WTC11 (cell line): ENCODE measurements at regions not wholly inside any gene's neighbourhood (a gene's known extent, or its start where the extent isn't known, plus 50 kb on each side); places are given as distances from the start of the nearest gene placed in this dataset.

Experiments used
- ATAC-seq: fragments of 200-7000 bp; cut with Tn5 transposase; 2 replicates; pipeline ENCODE4 v1.10.0; 2021; ENCODE audit warnings: mild to moderate bottlenecking, moderate library complexity
- CTCF ChIA-PET: fragments of 300-600 bp; sonication (Branson Sonifier 250); formaldehyde crosslinking; loops from one replicate; lab custom pipeline; 2021; ENCODE audit warnings: antibody characterized with exemption; lab: Charles Lee
- POLR2A ChIA-PET: fragments of 350-600 bp; sonication (Branson Sonifier 250); formaldehyde crosslinking; loops from one replicate; lab custom pipeline; 2021; ENCODE audit warnings: antibody characterized with exemption; lab: Charles Lee
- DNase-seq: peaks from one replicate; pipeline ENCODE4 v3.0.0; 2021; ENCODE audit warnings: low spot score
- H3K27ac Mint-ChIP-seq: 2 replicates; pipeline ENCODE4 v1.8.0; 2021; ENCODE audit warnings: mixed read lengths
- H3K27me3 Mint-ChIP-seq: 2 replicates; pipeline ENCODE4 v1.8.0; 2021; ENCODE audit warnings: low read depth, mild to moderate bottlenecking, moderate library complexity, mixed read lengths
- H3K36me3 Mint-ChIP-seq: 2 replicates; pipeline ENCODE4 v1.8.0; 2021; ENCODE audit warnings: mixed read lengths
- H3K4me1 Mint-ChIP-seq: 2 replicates; pipeline ENCODE4 v1.8.0; 2022; ENCODE audit warnings: mixed read lengths
- H3K4me3 Mint-ChIP-seq: 2 replicates; pipeline ENCODE4 v1.8.0; 2021; ENCODE audit warnings: mild to moderate bottlenecking, moderate library complexity, mixed read lengths
- H3K9me3 Mint-ChIP-seq: 2 replicates; pipeline ENCODE4 v1.8.0; 2021; ENCODE audit warnings: mixed read lengths
- ATF1 ChIP-seq: sonication (generic); formaldehyde crosslinking; IDR thresholded peaks from 2 replicates; pipeline ENCODE4 v1.8.1; 2023; ENCODE audit warnings: mild to moderate bottlenecking, moderate library complexity, missing genetic modification reagents
- CREM ChIP-seq: sonication (generic); formaldehyde crosslinking; IDR thresholded peaks from 2 replicates; pipeline ENCODE4 v1.8.1; 2022; ENCODE audit warnings: mild to moderate bottlenecking, missing genetic modification reagents, moderate library complexity
- GRHL2 ChIP-seq: fragments of 250-450 bp; sonication (Bioruptor Pico); IDR thresholded peaks from 2 replicates; pipeline ENCODE4 v1.8.0; 2022; ENCODE audit warnings: mild to moderate bottlenecking, moderate library complexity; ENCODE audit not compliant: insufficient replicate concordance, severe bottlenecking
- NR2C2 ChIP-seq: sonication (generic); formaldehyde crosslinking; IDR thresholded peaks from 2 replicates; pipeline ENCODE4 v1.8.0; 2022; ENCODE audit warnings: mild to moderate bottlenecking, missing genetic modification reagents
- PRRX2 ChIP-seq: fragments of 250-450 bp; sonication (Bioruptor Pico); IDR thresholded peaks from 2 replicates; pipeline ENCODE4 v1.8.0; 2021; ENCODE audit warnings: mild to moderate bottlenecking
- RELA ChIP-seq: sonication (generic); formaldehyde crosslinking; IDR thresholded peaks from 2 replicates; pipeline ENCODE4 v1.8.1; 2022; ENCODE audit warnings: missing genetic modification reagents, mild to moderate bottlenecking, borderline replicate concordance
- SMAD4 ChIP-seq: sonication (generic); formaldehyde crosslinking; IDR thresholded peaks from 2 replicates; pipeline ENCODE4 v1.8.0; 2022; ENCODE audit warnings: mild to moderate bottlenecking, missing genetic modification reagents
- ZNF121 ChIP-seq: sonication (generic); formaldehyde crosslinking; IDR thresholded peaks from 2 replicates; pipeline ENCODE4 v1.8.0; 2023; ENCODE audit warnings: missing genetic modification reagents
- ZNF219 ChIP-seq: sonication (generic); formaldehyde crosslinking; IDR thresholded peaks from 2 replicates; pipeline ENCODE4 v1.8.0; 2023; ENCODE audit warnings: missing genetic modification reagents, mild to moderate bottlenecking, borderline replicate concordance
- ZNF232 ChIP-seq: sonication (generic); formaldehyde crosslinking; IDR thresholded peaks from 2 replicates; pipeline ENCODE4 v1.8.0; 2022; ENCODE audit warnings: mild to moderate bottlenecking, missing genetic modification reagents
- ZNF317 ChIP-seq: sonication (generic); formaldehyde crosslinking; IDR thresholded peaks from 2 replicates; pipeline ENCODE4 v1.8.1; 2023; ENCODE audit warnings: low read depth, mild to moderate bottlenecking, moderate library complexity, missing genetic modification reagents, borderline replicate concordance
- ZNF423 ChIP-seq: fragments of 250-450 bp; sonication (Bioruptor Pico); IDR thresholded peaks from 2 replicates; pipeline ENCODE4 v2.1.2; 2022; ENCODE audit warnings: mild to moderate bottlenecking, moderate library complexity
- TF ChIP-seq, protein P1 (sequence below): sonication (generic); formaldehyde crosslinking; IDR thresholded peaks from 2 replicates; pipeline ENCODE4 v1.8.0; 2022; ENCODE audit warnings: mild to moderate bottlenecking, missing genetic modification reagents
- TF ChIP-seq, protein P2 (sequence below): sonication (generic); formaldehyde crosslinking; IDR thresholded peaks from 2 replicates; pipeline ENCODE4 v1.8.1; 2022; ENCODE audit warnings: low read depth, missing genetic modification reagents, borderline replicate concordance
- TF ChIP-seq, protein P3 (sequence below): fragments of 250-450 bp; sonication (Bioruptor Pico); IDR thresholded peaks from 2 replicates; pipeline ENCODE4 v1.9.0; 2021; ENCODE audit warnings: mild to moderate bottlenecking
- TF ChIP-seq, protein P4 (sequence below): sonication (generic); formaldehyde crosslinking; conservative IDR thresholded peaks from 2 replicates; pipeline ENCODE4 v1.8.1; 2022; ENCODE audit warnings: mild to moderate bottlenecking, missing genetic modification reagents
- TF ChIP-seq, protein P5 (sequence below): sonication (generic); formaldehyde crosslinking; IDR thresholded peaks from 2 replicates; pipeline ENCODE4 v1.8.0; 2023; ENCODE audit warnings: missing genetic modification reagents
- TF ChIP-seq, protein P6 (sequence below): sonication (generic); formaldehyde crosslinking; IDR thresholded peaks from 2 replicates; pipeline ENCODE4 v1.8.0; 2022; ENCODE audit warnings: missing genetic modification reagents
- TF ChIP-seq, protein P7 (sequence below): sonication (generic); formaldehyde crosslinking; IDR thresholded peaks from 2 replicates; pipeline ENCODE4 v1.8.1; 2023; ENCODE audit warnings: mild to moderate bottlenecking, missing genetic modification reagents
- TF ChIP-seq, protein P8 (sequence below): sonication (generic); formaldehyde crosslinking; IDR thresholded peaks from 2 replicates; pipeline ENCODE4 v1.8.1; 2023; ENCODE audit warnings: mild to moderate bottlenecking, missing genetic modification reagents, moderate library complexity
- TF ChIP-seq, protein P9 (sequence below): fragments of 250-450 bp; sonication (Bioruptor Pico); IDR thresholded peaks from 2 replicates; pipeline ENCODE4 v1.9.0; 2021; ENCODE audit warnings: mild to moderate bottlenecking

DNA sequence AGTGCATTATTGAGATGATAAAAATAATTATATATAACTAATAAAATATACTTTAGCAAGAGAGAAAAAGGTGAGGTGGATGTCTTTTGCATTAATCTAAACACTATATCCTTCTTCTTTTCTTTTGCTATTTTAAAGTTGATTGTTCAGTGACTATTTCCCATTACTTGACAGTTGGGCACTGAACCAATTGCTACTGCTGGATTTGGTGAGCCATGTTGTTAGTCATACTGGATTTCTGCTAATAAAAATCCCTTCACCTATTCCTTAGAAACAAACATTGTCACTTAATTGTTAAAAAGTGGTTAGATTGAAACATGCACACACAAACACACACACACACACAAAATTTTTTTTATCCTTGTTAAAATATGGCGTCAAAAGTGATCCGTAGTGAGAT lies 251.6 kb upstream of the ALG10 start:
- no peak overlapping the region for H3K4me3 Mint-ChIP-seq
- H3K36me3 Mint-ChIP-seq = peaks cover 25% of the 10 kb centered on the region
- CTCF ChIA-PET = no interaction called here
- ATAC-seq (no peak), DNase-seq (no peak)
- no peak overlapping the region for H3K27ac Mint-ChIP-seq
- POLR2A ChIA-PET = no interaction called here
- H3K4me1 Mint-ChIP-seq = no peaks in the 10 kb centered on the region
- H3K27me3 Mint-ChIP-seq = no peaks in the 10 kb centered on the region
- peaks cover 52% of the 10 kb centered on the region for H3K9me3 Mint-ChIP-seq
- no peak for TF ChIP-seq ZNF423
- TF ChIP-seq, protein P1, sequence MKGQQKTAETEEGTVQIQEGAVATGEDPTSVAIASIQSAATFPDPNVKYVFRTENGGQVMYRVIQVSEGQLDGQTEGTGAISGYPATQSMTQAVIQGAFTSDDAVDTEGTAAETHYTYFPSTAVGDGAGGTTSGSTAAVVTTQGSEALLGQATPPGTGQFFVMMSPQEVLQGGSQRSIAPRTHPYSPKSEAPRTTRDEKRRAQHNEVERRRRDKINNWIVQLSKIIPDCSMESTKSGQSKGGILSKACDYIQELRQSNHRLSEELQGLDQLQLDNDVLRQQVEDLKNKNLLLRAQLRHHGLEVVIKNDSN (CRISPR knock-in tag) = no peak
- TF ChIP-seq, protein P2, sequence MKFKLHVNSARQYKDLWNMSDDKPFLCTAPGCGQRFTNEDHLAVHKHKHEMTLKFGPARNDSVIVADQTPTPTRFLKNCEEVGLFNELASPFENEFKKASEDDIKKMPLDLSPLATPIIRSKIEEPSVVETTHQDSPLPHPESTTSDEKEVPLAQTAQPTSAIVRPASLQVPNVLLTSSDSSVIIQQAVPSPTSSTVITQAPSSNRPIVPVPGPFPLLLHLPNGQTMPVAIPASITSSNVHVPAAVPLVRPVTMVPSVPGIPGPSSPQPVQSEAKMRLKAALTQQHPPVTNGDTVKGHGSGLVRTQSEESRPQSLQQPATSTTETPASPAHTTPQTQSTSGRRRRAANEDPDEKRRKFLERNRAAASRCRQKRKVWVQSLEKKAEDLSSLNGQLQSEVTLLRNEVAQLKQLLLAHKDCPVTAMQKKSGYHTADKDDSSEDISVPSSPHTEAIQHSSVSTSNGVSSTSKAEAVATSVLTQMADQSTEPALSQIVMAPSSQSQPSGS = no peak
- no peak for TF ChIP-seq ZNF219
- no peak for TF ChIP-seq RELA (CRISPR knock-in tag)
- TF ChIP-seq, protein P3, sequence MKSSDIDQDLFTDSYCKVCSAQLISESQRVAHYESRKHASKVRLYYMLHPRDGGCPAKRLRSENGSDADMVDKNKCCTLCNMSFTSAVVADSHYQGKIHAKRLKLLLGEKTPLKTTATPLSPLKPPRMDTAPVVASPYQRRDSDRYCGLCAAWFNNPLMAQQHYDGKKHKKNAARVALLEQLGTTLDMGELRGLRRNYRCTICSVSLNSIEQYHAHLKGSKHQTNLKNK (CRISPR knock-in tag) = no peak
- no peak for TF ChIP-seq NR2C2 (CRISPR knock-in tag)
- TF ChIP-seq, protein P4, sequence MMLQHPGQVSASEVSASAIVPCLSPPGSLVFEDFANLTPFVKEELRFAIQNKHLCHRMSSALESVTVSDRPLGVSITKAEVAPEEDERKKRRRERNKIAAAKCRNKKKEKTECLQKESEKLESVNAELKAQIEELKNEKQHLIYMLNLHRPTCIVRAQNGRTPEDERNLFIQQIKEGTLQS (CRISPR knock-in tag) = no peak
- no peak for TF ChIP-seq SMAD4 (CRISPR knock-in tag)
- no peak for TF ChIP-seq PRRX2 (CRISPR knock-in tag)
- no peak for TF ChIP-seq GRHL2 (CRISPR knock-in tag)
- TF ChIP-seq, protein P5, sequence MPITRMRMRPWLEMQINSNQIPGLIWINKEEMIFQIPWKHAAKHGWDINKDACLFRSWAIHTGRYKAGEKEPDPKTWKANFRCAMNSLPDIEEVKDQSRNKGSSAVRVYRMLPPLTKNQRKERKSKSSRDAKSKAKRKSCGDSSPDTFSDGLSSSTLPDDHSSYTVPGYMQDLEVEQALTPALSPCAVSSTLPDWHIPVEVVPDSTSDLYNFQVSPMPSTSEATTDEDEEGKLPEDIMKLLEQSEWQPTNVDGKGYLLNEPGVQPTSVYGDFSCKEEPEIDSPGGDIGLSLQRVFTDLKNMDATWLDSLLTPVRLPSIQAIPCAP (CRISPR knock-in tag) = no peak
- TF ChIP-seq ZNF121 (CRISPR knock-in tag) = no peak
- TF ChIP-seq, protein P6, sequence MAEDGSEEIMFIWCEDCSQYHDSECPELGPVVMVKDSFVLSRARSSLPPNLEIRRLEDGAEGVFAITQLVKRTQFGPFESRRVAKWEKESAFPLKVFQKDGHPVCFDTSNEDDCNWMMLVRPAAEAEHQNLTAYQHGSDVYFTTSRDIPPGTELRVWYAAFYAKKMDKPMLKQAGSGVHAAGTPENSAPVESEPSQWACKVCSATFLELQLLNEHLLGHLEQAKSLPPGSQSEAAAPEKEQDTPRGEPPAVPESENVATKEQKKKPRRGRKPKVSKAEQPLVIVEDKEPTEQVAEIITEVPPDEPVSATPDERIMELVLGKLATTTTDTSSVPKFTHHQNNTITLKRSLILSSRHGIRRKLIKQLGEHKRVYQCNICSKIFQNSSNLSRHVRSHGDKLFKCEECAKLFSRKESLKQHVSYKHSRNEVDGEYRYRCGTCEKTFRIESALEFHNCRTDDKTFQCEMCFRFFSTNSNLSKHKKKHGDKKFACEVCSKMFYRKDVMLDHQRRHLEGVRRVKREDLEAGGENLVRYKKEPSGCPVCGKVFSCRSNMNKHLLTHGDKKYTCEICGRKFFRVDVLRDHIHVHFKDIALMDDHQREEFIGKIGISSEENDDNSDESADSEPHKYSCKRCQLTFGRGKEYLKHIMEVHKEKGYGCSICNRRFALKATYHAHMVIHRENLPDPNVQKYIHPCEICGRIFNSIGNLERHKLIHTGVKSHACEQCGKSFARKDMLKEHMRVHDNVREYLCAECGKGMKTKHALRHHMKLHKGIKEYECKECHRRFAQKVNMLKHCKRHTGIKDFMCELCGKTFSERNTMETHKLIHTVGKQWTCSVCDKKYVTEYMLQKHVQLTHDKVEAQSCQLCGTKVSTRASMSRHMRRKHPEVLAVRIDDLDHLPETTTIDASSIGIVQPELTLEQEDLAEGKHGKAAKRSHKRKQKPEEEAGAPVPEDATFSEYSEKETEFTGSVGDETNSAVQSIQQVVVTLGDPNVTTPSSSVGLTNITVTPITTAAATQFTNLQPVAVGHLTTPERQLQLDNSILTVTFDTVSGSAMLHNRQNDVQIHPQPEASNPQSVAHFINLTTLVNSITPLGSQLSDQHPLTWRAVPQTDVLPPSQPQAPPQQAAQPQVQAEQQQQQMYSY (CRISPR knock-in tag) = no peak
- no peak for TF ChIP-seq ZNF232 (CRISPR knock-in tag)
- no peak for TF ChIP-seq CREM
- TF ChIP-seq, protein P7, sequence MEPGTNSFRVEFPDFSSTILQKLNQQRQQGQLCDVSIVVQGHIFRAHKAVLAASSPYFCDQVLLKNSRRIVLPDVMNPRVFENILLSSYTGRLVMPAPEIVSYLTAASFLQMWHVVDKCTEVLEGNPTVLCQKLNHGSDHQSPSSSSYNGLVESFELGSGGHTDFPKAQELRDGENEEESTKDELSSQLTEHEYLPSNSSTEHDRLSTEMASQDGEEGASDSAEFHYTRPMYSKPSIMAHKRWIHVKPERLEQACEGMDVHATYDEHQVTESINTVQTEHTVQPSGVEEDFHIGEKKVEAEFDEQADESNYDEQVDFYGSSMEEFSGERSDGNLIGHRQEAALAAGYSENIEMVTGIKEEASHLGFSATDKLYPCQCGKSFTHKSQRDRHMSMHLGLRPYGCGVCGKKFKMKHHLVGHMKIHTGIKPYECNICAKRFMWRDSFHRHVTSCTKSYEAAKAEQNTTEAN (CRISPR knock-in tag) = no peak
- TF ChIP-seq ZNF317 = no peak

DNA sequence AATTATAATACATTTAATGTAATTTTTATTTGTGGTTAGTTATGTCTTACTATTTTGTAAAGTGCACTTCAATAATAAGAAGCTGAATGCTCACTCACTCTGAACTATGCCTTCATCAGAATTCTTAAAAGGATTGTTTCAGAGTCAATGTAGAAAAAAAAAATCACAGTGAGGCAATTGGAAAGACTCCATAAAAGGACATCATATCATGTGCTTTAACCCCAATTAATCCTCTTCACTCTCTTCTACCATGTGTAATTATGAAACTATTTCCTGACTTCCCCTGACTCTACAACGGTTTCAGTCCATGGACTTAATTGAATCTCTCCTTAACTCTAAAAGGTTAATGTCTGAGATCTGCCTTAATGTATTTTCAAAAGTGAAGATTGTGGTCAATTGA lies 250.4 kb upstream of the ALG10 start:
- ATAC-seq (no peak), DNase-seq (no peak)
- no peaks in the 10 kb centered on the region for H3K27me3 Mint-ChIP-seq
- no peaks in the 10 kb centered on the region for H3K4me1 Mint-ChIP-seq
- H3K9me3 Mint-ChIP-seq = peaks cover 59% of the 10 kb centered on the region
- POLR2A ChIA-PET = no interaction called here
- H3K27ac Mint-ChIP-seq = no peak overlapping the region
- CTCF ChIA-PET = no interaction called here
- H3K4me3 Mint-ChIP-seq = no peak overlapping the region
- peaks cover 29% of the 10 kb centered on the region for H3K36me3 Mint-ChIP-seq
- TF ChIP-seq ATF1 (CRISPR knock-in tag) = no peak
- no peak for TF ChIP-seq ZNF423
- TF ChIP-seq, protein P8, sequence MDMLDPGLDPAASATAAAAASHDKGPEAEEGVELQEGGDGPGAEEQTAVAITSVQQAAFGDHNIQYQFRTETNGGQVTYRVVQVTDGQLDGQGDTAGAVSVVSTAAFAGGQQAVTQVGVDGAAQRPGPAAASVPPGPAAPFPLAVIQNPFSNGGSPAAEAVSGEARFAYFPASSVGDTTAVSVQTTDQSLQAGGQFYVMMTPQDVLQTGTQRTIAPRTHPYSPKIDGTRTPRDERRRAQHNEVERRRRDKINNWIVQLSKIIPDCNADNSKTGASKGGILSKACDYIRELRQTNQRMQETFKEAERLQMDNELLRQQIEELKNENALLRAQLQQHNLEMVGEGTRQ (CRISPR knock-in tag) = no peak
- TF ChIP-seq, protein P9, sequence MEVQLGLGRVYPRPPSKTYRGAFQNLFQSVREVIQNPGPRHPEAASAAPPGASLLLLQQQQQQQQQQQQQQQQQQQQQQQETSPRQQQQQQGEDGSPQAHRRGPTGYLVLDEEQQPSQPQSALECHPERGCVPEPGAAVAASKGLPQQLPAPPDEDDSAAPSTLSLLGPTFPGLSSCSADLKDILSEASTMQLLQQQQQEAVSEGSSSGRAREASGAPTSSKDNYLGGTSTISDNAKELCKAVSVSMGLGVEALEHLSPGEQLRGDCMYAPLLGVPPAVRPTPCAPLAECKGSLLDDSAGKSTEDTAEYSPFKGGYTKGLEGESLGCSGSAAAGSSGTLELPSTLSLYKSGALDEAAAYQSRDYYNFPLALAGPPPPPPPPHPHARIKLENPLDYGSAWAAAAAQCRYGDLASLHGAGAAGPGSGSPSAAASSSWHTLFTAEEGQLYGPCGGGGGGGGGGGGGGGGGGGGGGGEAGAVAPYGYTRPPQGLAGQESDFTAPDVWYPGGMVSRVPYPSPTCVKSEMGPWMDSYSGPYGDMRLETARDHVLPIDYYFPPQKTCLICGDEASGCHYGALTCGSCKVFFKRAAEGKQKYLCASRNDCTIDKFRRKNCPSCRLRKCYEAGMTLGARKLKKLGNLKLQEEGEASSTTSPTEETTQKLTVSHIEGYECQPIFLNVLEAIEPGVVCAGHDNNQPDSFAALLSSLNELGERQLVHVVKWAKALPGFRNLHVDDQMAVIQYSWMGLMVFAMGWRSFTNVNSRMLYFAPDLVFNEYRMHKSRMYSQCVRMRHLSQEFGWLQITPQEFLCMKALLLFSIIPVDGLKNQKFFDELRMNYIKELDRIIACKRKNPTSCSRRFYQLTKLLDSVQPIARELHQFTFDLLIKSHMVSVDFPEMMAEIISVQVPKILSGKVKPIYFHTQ = no peak
